GM19468 (cell line): ENCODE measurements at regions not wholly inside any gene's neighbourhood (a gene's known extent, or its start where the extent isn't known, plus 50 kb on each side); places are given as distances from the start of the nearest gene placed in this dataset.
A peak's percentile ranks its signal among the peaks of the same experiment; 100 is the strongest.

ENCODE experiments used
- ATAC-seq: cut with Tn5 transposase; IDR thresholded peaks from one replicate; pipeline ENCODE4 v1.9.1; 2021; ENCODE audit warnings: mild to moderate bottlenecking, moderate library complexity, moderate number of reproducible peaks; ENCODE audit not compliant: unreplicated experiment; ENCODE audit errors: extremely low read depth

GRCh38 chr6:145015739-145016558 is 719.4 kb downstream of the EPM2A start:
- peak; percentile 32 for ATAC-seq

GRCh38 chr6:145017051-145017450 is 718.3 kb downstream of the EPM2A start:
- ATAC-seq = no peak

GRCh38 chr6:145017516-145017915 is 717.8 kb downstream of the EPM2A start:
- ATAC-seq = no peak

GRCh38 chr6:145018027-145018426 is 717.3 kb downstream of the EPM2A start:
- ATAC-seq = no peak

DNA sequence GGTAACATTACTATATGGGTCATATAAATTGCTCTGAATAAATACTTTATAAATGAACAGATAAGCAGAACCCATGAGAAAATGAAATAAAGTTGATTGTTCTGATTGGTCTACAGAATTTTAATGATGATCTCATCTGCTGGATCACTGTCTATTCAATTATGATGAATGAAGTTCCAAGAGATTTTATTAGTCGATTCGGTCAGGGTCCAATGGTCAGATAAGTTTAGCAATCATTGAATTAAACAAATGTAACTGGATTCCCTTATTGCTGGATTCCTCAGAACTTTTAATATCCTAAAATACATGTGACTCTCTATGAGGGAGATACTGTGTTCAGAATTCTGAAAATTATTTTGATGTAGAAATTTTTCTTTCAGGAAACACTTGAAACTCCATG is 715.2 kb downstream of the EPM2A start:
- no peak for ATAC-seq

DNA sequence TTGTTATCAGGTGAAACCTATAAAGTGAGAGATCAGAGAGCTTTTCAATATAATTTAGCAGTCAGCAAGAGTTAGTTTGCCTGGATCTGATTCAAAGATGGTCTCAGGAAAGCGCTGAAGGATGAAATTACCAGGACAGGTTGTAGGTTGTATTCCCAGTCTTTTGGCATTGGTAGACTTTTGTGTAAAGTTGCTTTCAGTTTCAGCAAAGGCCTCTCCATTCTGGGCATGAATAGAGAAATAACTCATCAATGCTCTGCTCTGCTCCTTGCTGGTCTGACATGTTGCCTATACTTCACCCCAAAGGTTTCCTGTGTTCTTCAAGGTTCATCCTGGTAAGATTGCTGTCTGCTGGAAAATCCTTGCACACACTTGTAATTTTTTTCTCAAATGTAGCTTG is 714.8 kb downstream of the EPM2A start:
- no peak for ATAC-seq

GRCh38 chr6:145022199-145022796 is 713.0 kb downstream of the EPM2A start:
- no peak for ATAC-seq

- no peak for ATAC-seq
Measured at GRCh38 chr6:145023116-145023726, 712.1 kb downstream of the EPM2A start.

- ATAC-seq = no peak
Measured at GRCh38 chr6:145025488-145025887, 709.8 kb downstream of the EPM2A start.

DNA sequence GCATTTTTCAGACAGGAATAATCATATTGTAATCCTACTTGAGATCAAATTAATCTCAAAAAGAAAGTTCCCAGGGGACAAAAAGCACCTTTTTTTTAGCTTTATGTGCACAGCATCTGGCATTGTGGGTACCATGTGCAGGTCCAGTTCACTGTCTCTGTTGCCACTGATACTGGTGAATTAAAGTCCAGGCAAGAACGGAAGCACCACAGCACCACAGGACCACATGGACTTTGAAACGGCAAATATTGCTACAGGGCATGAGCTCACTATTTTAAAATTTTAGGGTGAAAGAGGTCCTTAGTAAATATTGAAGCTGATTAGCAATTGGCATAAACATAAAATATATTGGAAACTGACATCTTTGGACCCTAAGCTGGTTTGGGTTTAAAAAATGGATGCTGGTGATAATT is 709.0 kb downstream of the EPM2A start:
- ATAC-seq = no peak

GRCh38 chr6:145028144-145028818 is 707.0 kb downstream of the EPM2A start:
- no peak for ATAC-seq

DNA sequence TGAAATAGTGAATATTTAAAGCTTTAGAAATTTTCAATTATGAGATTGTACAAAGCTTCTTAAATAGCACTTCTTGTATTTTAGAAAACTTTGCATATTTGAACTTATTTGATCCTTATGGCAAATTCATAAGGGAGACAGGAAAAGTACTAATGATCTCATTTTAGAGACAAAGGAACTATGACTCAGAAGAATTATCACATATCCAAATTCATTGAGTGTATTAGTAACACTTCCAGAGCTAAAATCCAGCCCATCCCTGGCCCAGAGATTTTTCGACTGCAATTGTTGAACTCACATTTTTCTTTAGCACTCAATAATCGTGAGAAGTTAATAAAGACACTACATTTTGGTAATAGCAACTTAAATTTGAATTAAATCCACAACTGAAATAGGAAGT is 704.3 kb downstream of the EPM2A start:
- no peak for ATAC-seq

- no peak for ATAC-seq
Measured at GRCh38 chr6:145031962-145032361, 703.4 kb downstream of the EPM2A start.

GRCh38 chr6:145032562-145033145 is 702.7 kb downstream of the EPM2A start:
- no peak for ATAC-seq

DNA sequence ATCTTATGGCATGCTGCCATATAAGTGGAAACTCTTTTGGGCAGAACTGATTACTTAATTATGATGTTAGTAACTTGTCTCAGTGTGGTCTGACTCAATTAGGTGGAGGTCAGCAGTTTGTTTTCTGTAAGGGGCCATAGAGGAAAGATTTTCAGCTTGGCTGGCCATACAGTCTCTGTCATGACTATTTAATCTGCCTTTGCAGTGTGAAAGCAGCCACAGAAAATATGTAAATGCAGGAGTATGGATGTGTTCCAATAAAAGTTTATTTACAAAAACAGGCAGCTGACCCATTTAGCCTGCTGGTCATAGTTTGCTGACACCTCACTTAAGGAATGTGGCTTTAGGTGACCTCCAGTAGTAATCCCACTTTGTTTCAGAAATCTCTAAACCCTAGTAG is 700.7 kb downstream of the EPM2A start:
- no peak for ATAC-seq

GRCh38 chr6:145036236-145036635 is 699.1 kb downstream of the EPM2A start:
- ATAC-seq = no peak

DNA sequence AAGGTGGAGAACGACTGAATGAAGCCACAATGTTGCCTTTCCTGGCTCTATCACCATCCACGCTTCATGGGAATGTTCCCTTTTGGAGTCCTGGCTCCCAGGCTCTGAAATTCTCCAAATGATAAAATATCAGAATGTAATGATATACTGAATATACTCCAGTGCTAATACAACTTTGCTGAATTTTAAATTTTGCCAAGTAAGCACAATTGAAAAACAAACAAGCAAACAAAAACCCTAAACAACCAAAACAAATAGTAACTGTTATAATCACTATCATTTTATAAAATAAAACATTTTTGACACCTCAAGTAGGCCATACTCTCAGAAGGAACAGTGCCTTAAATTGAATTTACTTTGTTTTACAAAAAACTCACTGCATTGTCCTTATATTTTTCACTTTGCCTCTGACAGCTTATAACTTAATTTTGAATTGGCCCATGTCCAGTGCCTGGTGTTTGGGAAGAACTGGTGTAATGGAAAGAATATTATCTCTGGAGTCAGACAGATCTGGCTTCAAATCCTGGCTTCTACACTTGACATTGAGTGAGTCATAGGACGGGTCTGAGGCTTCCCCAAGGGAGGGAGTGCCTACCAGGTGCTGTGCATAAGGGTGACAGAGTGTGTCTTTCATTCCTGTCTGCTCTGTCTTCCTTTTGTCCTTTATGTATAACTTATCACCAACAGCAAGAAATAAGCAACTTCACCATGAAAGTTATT is 698.3 kb downstream of the EPM2A start:
- no peak for ATAC-seq

GRCh38 chr6:145042559-145042958 is 692.8 kb downstream of the EPM2A start:
- ATAC-seq = no peak

DNA sequence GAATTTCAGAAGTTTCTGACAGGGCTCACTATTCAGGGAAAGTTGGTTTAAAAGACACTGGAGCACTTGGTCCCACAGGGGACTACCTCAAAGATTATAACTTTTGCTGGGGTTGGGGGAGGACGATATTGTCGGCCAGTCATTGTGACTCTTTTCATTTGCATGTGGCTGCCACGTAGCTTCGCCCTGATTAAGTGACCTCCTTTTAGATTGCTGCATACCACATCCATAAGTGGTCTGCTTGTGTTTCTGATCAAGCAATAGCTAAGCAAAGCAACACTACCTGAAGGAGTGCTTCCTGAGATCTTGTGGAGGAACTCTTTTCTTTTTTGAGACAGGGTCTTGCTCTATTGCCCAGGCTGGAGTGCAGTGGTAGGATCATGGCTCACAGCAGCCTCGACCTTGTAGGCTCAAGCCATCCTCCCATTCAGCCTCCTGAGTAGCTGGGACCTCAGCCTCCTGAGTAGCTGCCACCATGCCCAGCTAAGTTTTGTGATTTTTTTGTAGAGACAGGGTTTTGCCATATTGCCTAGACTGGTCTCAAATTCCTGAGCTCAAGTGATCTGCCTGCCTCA is 691.3 kb downstream of the EPM2A start:
- ATAC-seq = no peak
